Neural progenitor cell (in vitro differentiated cells): ENCODE measurements at regions not wholly inside any gene's neighbourhood (a gene's known extent, or its start where the extent isn't known, plus 50 kb on each side); places are given as distances from the start of the nearest gene placed in this dataset.

Source experiments
- EZH2 ChIP-seq: fragments of 200-600 bp; sonication (generic); IDR thresholded peaks from 2 replicates; pipeline ENCODE4 v1.6.1; 2017; ENCODE audit warnings: antibody characterized with exemption, mild to moderate bottlenecking, moderate library complexity
- TF ChIP-seq, protein P1 (sequence below): fragments of 200-600 bp; sonication (generic); IDR thresholded peaks from 2 replicates; pipeline ENCODE4 v1.5.1; 2017; ENCODE audit warnings: antibody characterized with exemption, mild to moderate bottlenecking

DNA sequence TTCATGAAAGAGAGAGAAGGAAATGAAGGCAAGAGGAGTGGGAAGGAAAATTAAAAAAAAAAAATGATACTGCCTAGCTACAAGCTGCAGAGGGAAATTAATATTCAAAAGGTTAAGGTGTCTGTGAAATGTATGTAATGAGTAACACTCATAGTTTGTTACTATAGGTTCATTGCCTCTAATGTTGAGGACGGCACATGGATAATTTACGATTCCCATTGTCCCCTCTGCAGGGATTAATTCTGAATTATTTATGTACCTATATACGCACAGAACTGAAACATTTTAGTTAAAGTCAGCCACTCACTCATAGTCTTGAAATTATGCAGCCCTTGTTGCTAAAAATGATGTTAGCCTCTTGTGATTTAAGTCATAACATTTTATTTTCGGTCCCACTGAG lies 869.1 kb downstream of the NR2F1-AS1 start:
- TF ChIP-seq, protein P1, sequence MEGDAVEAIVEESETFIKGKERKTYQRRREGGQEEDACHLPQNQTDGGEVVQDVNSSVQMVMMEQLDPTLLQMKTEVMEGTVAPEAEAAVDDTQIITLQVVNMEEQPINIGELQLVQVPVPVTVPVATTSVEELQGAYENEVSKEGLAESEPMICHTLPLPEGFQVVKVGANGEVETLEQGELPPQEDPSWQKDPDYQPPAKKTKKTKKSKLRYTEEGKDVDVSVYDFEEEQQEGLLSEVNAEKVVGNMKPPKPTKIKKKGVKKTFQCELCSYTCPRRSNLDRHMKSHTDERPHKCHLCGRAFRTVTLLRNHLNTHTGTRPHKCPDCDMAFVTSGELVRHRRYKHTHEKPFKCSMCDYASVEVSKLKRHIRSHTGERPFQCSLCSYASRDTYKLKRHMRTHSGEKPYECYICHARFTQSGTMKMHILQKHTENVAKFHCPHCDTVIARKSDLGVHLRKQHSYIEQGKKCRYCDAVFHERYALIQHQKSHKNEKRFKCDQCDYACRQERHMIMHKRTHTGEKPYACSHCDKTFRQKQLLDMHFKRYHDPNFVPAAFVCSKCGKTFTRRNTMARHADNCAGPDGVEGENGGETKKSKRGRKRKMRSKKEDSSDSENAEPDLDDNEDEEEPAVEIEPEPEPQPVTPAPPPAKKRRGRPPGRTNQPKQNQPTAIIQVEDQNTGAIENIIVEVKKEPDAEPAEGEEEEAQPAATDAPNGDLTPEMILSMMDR: no peak
- TF ChIP-seq EZH2: no peak
